NCI-H2081 treated with DMSO at 0.1 percent for 48 hours (cell line): ENCODE measurements at regions not wholly inside any gene's neighbourhood (a gene's known extent, or its start where the extent isn't known, plus 50 kb on each side); places are given as distances from the start of the nearest gene placed in this dataset.
A peak's percentile ranks its signal among the peaks of the same experiment; 100 is the strongest.
"Not testable (repeated sequence)": the region's sequence is repeated elsewhere in the genome, so short reads cannot be mapped to it uniquely, and the experiment has no call there.

Experiments
- DNase-seq: peaks from one replicate; lab custom pipeline; 2025; lab: John Stamatoyannopoulos, UW

DNA sequence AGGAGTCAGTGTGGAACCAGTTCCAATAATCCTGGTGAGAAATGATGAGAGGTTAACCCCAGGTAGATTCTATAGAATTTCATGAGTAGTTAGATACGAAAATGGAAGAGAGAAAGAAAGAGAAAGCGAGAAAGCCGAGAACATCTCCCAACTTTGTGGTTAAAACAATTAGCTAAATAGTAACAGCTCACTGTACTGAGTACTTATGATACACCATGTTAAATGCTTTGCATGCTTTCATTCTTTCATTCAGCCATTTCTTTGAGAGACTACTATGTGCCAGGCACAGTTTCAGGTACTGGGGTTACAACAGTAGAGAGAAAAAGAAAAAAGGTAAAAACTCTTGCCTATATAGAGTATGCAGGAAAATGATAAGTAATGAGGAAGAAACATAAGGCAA, 109.7 kb upstream of the SYT6 start:
- DNase-seq: no peak

GRCh38 chr1:114262337-114262736, 108.7 kb upstream of the SYT6 start:
- DNase-seq: no peak

- no peak for DNase-seq
These were observed 107.3 kb upstream of the SYT6 start for GRCh38 chr1:114260805-114261484.

DNA sequence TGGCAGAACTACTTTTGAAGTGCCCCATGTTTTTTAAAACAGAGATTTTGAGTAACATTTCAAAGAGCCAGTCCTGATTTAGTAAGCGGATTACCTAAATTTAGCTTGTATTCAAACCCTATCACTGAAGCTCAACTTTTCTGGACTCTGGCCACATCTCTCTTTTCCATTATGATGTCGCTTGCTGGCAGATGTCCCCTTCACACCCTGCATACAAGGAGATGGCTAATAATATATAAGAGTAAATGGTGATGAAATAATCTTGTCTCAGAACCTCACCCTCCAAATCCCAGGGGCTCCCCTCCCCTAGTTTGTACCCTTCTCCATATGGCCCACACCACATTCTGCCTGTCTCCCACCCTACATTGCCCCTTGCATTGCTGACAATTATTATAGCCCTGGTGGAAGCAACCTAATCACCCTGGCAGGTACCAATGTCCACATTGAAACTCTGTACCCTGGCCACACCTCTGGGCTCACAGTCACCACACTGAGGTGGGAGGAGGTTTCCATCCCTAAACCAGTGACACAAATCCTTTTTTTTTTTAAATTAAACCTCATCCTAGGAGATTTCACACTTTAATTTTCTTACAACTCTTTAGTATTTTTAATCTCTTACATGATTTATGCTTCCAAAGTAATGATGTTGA, 106.0 kb upstream of the SYT6 start:
- no peak for DNase-seq

DNA sequence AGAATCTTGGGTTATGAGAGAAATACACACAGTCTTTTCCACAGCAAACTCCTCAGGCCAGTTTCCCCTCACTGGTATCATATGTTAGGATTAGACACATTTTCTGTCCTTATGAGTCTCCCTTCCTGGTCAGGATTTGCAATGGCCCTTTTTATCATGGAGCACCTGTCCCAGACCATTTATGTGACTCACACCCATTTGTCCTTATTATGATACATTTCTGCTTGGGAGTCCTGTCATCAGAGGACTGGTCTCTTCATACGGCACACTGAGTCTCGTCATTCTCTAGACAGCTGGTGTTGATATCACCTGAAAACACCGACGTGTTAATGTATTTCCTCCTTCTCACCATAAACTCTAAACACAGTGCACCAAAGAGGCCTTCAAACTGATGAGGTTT, 105.0 kb upstream of the SYT6 start:
- no peak for DNase-seq

DNA sequence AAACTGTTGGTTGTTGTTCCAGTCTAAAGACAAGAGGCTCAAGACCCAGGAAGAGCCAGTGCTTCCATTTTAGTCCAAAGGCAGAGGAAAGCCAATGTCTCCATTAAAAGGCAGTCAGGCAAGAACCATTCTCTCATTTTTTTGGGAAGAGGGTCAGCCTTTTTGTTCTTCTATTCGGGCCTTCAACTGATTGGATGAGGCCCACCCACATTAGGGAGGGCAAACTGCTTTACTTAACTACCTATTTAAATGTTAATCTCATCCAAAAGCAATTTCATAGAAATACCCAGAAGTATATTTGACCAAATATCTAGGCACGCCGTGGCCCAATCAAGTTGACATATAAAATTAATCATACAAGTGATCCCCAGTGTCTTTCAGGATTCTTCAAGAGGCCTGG, 104.4 kb upstream of the SYT6 start:
- no peak for DNase-seq

GRCh38 chr1:114257554-114257953, 103.9 kb upstream of the SYT6 start:
- DNase-seq: no peak

GRCh38 chr1:114253900-114254299, 100.2 kb upstream of the SYT6 start:
- no peak for DNase-seq

DNA sequence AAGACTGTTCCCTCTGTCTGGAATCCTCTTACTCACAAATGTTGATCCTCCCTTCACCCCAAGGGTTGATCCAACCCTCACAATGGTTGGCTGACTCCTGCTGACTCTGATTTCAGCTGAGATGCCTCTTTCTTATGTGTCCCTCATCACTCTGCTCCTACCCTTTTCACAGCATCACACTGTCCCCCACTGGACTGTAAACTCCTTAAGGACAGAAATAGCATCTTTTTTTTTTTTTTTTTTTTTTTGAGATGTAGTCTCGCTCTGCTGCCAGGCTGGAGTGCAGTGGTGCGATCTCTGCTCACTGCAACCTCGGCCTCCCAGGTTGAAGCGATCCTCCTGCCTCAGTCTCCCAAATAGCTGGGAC, 97.9 kb upstream of the SYT6 start:
- DNase-seq: no peak

GRCh38 chr1:114250683-114251572, 97.3 kb upstream of the SYT6 start:
- no peak for DNase-seq

- no peak for DNase-seq
These were observed 96.0 kb upstream of the SYT6 start for GRCh38 chr1:114249691-114250090.

DNA sequence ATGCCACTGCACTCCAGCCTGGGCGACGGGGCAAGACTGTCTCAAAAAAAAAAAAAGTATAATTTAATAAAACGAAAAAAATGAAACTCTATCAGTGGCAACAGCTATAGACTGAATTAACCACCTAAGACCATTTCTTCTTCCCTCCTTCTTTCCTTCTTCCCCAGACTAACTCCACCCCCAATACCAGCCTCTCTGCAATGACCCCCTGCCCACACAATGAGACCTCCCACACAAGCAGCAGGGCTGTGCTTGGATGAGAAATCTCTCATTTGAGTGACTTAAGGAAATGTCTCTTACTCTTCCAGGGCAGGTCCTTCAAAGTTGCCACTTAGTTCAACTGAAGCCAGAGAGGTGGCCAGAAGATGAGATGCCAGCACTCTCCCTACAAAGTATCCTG, 94.5 kb upstream of the SYT6 start:
- no peak for DNase-seq

- not testable (repeated sequence) for DNase-seq
These were observed 89.0 kb upstream of the SYT6 start for GRCh38 chr1:114242531-114243210.

DNA sequence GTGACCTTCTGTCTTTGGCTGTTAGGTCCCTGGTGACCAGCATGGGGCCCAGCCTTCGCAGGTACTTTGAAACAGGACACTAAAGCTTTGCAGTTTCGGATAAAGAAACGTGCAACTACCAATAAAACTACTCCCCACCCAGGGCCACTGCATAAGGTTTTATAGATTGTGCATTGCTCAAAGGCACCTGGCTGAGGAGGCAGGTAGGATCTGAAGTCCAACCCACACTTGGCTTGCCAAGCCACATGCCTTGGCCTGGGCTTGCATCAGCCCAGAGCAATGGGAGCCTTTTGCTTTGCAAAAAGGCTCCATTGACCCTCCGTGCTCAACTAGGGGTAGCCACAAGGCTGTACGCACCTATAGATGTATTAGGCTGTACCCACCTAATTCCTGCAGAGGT, 84.4 kb upstream of the SYT6 start:
- DNase-seq: no peak

DNA sequence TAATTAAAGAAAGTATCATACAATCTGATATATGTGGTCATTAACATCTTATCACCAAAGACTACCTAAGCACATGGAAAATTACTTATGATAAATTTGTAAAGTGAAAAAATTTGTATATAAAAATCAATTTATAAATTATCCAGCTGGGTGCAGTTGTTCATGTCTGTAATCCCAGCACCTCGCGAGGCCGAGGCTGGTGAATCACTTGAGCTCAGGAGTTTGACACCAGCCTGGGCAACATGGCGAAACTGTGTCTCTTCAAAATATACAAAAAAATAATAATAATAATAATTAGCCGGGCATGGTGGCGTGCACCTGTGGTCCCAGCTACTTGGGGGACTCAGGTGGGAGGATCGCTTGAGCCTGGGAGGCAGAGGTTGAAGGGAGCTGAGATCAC, 82.8 kb upstream of the SYT6 start:
- DNase-seq: no peak

GRCh38 chr1:114235960-114236359, 82.3 kb upstream of the SYT6 start:
- peak; percentile 9 for DNase-seq

- DNase-seq: no peak
These were observed 81.6 kb upstream of the SYT6 start for GRCh38 chr1:114235281-114235680.

- no peak for DNase-seq
These were observed 80.9 kb upstream of the SYT6 start for GRCh38 chr1:114234408-114235124.

- no peak for DNase-seq
These were observed 79.0 kb upstream of the SYT6 start for GRCh38 chr1:114232691-114233090.

DNA sequence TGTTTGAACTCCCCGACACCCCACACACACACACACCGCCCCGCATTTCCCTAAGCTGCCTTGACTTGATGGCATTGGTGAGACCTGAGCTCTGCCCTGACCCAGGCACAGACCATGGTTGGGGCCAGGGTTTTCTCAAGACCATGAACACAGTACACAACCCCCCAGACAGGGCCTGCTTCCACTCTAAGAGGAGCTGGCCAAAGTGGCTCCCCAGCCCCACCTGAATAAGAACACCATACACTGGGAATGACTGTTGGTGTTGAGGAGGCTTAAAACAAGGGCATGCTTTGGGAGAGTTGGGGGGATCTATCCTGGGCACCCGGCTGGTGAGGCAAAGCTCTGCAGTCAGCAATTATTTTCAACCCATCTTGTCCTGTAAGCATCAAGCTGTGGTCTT, 77.6 kb upstream of the SYT6 start:
- DNase-seq: no peak

- no peak for DNase-seq
These were observed 75.7 kb upstream of the SYT6 start for GRCh38 chr1:114229368-114229767.

GRCh38 chr1:114227059-114227458, 73.4 kb upstream of the SYT6 start:
- no peak for DNase-seq
